ENCODE measurements at regions not wholly inside any gene's neighbourhood (a gene's known extent, or its start where the extent isn't known, plus 50 kb on each side); places are given as distances from the start of the nearest gene placed in this dataset.

DNA sequence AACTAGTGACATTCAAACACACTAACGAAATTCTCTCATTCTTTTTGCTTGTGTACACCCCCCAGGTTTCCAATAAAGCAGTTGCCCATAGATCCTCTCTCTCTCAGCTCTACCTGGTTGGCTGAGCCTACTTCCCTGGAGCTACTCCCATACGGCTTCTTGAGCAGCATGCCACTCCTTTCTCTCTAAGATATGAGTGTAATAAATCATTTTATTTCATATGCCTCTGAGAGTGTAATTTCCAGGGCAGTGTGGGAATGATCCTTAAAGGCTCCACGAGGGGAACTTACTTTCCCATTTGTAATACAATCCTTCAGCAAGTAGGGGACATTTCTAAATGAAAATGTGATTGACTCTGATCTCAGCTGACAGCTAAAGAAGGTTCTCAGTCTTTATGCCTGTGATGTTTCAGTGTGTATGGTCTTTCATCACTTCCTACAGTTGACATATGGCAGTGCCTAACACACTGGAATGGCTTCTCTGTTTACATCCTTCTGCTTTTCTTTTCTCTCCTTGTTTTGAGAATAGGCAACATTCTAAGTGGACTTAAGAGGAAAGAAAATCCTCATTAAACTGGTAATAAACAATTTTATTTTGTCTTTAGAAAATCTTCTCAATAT lies 1194.3 kb upstream of the CDH8 start:
- WGBS, 4 donors, result 33 to 44% (median 36%) methylated on average over 3 of the region's 3 CpGs
- TF ChIP-seq POLR2A (IDR thresholded peaks at IDR 0.05), result no peak
- TF ChIP-seq, protein P1, sequence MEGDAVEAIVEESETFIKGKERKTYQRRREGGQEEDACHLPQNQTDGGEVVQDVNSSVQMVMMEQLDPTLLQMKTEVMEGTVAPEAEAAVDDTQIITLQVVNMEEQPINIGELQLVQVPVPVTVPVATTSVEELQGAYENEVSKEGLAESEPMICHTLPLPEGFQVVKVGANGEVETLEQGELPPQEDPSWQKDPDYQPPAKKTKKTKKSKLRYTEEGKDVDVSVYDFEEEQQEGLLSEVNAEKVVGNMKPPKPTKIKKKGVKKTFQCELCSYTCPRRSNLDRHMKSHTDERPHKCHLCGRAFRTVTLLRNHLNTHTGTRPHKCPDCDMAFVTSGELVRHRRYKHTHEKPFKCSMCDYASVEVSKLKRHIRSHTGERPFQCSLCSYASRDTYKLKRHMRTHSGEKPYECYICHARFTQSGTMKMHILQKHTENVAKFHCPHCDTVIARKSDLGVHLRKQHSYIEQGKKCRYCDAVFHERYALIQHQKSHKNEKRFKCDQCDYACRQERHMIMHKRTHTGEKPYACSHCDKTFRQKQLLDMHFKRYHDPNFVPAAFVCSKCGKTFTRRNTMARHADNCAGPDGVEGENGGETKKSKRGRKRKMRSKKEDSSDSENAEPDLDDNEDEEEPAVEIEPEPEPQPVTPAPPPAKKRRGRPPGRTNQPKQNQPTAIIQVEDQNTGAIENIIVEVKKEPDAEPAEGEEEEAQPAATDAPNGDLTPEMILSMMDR (IDR thresholded peaks at IDR 0.05), result no peak
- Histone ChIP-seq H3K27ac (no peak overlapping the region), H3K36me3 (no peaks in the 10 kb centered on the region), H3K4me1 (no peaks in the 10 kb centered on the region), H3K4me3 (no peak overlapping the region), H3K9me3 (peaks cover 0 to 7% (median 0%) of the 10 kb centered on the region in 12 donors), H3K27me3 (no peaks in the 10 kb centered on the region)
- DNase-seq (no peak), ATAC-seq (no peak)
- intact Hi-C loops (cut with DNase I), result no loop called here

DNA sequence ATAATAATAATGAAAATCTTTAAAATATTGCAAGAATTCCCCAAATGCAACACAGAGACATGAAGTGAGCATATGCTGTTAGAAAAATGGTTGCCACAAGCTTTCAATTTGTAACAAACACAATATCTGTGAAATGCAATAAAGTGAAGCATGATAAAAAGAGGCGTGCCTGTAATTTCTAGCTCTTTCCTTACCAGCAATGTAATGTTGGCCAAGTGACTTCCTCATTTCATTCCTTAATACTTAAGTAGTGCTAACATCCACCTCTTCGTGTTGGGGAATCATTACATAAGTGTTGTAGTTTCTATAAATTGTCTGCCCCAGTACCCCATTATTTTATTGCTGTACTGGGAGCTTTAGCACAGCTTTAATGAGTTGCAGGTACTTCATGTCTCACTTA lies 1192.0 kb upstream of the CDH8 start:
- no peak overlapping the region for H3K27ac ChIP-seq
- H3K9me3 ChIP-seq, result no peaks in the 10 kb centered on the region

DNA sequence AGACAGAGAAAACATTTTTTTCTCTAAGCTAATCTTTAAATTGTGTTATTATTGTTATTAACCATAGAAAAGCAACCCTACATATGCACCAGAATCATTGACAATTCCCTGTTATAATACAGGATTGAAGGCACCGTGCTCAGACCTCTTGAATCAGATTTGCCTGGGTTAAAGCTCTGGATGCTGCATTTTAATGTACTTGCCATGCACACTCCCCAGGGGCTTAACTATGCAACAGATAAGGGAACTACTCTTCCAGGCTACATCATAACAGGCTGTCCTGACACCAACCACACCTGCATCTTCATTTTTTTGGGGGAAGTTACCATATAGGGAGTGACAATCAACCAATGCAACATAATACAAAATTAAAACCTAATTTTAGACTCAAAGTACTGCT lies 1187.6 kb upstream of the CDH8 start:
- TF ChIP-seq POLR2A (IDR thresholded peaks at IDR 0.05), result no peak
- TF ChIP-seq, protein P1 (IDR thresholded peaks at IDR 0.05), result no peak
- Histone ChIP-seq H3K4me1 (no peaks in the 10 kb centered on the region), H3K27me3 (no peaks in the 10 kb centered on the region), H3K4me3 (no peak overlapping the region), H3K9me3 (no peaks in the 10 kb centered on the region), H3K27ac (no peak overlapping the region), H3K36me3 (no peaks in the 10 kb centered on the region)
- DNase-seq (no peak), ATAC-seq (no peak)
- intact Hi-C loops (cut with DNase I), result no loop called here
- WGBS, 4 donors, result 44 to 84% (median 54%) methylated on average over 1 of the region's 1 CpG

More for the DNA sequence above, 1192.0 kb upstream of the CDH8 start:
- no peak for ATAC-seq
- no peak overlapping the region for H3K4me3 ChIP-seq
- H3K36me3 ChIP-seq, result no peaks in the 10 kb centered on the region
- no peaks in the 10 kb centered on the region for H3K27me3 ChIP-seq
- no peak for DNase-seq
- TF ChIP-seq, protein P1 (IDR thresholded peaks at IDR 0.05), result no peak
- TF ChIP-seq POLR2A (IDR thresholded peaks at IDR 0.05), result no peak
- 70 to 79% (median 74%) methylated on average over 2 of the region's 2 CpGs for WGBS, 4 donors
- H3K4me1 ChIP-seq, result no peaks in the 10 kb centered on the region
- intact Hi-C loops (cut with DNase I), result no loop called here

DNA sequence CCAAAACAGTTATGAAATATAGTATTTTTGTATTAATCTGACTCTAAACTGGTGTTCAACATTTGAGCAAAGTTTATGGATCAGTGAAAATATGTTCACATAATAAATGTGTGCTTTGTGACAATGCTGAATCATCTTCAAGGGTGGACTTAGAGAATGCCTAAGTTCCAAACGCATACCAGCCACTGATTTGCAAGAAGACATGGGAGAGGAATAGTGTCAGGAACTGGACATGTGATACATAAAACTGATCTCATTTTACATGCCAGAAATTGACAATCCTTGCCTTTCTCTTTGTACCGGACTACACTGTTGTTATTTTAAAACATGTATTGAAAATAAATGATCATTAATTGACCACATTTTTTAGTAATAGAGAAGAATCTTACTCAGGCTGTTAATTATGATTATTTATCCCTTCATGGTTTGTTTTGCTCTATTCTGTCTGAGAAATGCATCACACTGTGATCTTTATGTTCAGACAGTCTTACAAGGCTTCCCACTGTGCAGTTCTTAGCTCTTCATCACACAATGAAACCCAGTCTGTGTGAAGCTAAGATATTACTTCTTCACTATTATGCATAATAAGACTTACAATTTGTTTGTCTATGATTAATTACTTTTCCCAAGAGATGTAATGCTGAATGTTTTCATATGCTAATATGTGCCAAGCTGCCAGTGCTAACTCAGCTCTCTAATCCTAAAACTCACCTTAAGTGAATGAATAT lies 1180.6 kb upstream of the CDH8 start:
- Histone ChIP-seq H3K9me3 (no peaks in the 10 kb centered on the region), H3K27me3 (no peaks in the 10 kb centered on the region), H3K27ac (no peak overlapping the region), H3K36me3 (no peaks in the 10 kb centered on the region), H3K4me3 (no peak overlapping the region), H3K4me1 (no peaks in the 10 kb centered on the region)
- ATAC-seq, result no peak
- WGBS, 4 donors, result 75 to 83% (median 78%) methylated on average over 2 of the region's 2 CpGs
- TF ChIP-seq POLR2A (IDR thresholded peaks at IDR 0.05), result no peak
- TF ChIP-seq, protein P1 (IDR thresholded peaks at IDR 0.05), result no peak
- intact Hi-C loops (cut with DNase I), result no loop called here
- no peak for DNase-seq
